Immature natural killer cell (primary cell): ENCODE measurements at regions not wholly inside any gene's neighbourhood (a gene's known extent, or its start where the extent isn't known, plus 50 kb on each side); places are given as distances from the start of the nearest gene placed in this dataset.
"Not testable (repeated sequence)": the region's sequence is repeated elsewhere in the genome, so short reads cannot be mapped to it uniquely, and the experiment has no call there.

ENCODE experiments used
- DNase-seq, 3 donors: peaks; one replicate each; pipeline ENCODE4 v3.0.0; 2022; ENCODE audit warnings: mixed read lengths in 1 of 3
- H3K27ac Mint-ChIP-seq, 6 donors: one replicate each; pipeline ENCODE4 v1.8.0; 2020; ENCODE audit warnings: mixed read lengths in 6 of 6, mild to moderate bottlenecking in 5 of 6, inconsistent platforms in 4 of 6, moderate library complexity in 3 of 6
- H3K27me3 Mint-ChIP-seq, 3 donors: one replicate each; pipeline ENCODE4 v1.8.0; 2020 to 2021; ENCODE audit warnings: low read depth in 3 of 3, mild to moderate bottlenecking in 3 of 3, mixed read lengths in 3 of 3, moderate library complexity in 3 of 3, inconsistent platforms in 1 of 3
- H3K36me3 Mint-ChIP-seq, 3 donors: one replicate each; pipeline ENCODE4 v1.8.0; 2020; ENCODE audit warnings: mixed read lengths in 3 of 3, inconsistent platforms in 2 of 3, mild to moderate bottlenecking in 2 of 3
- H3K4me1 Mint-ChIP-seq, 2 donors: one replicate each; pipeline ENCODE4 v1.8.0; 2020; ENCODE audit warnings: inconsistent platforms in 2 of 2, mild to moderate bottlenecking in 2 of 2, mixed read lengths in 2 of 2, moderate library complexity in 1 of 2
- H3K4me3 Mint-ChIP-seq, 5 donors: one replicate each; pipeline ENCODE4 v1.8.0; 2020; ENCODE audit warnings: mild to moderate bottlenecking in 5 of 5, mixed read lengths in 5 of 5, inconsistent platforms in 3 of 5, moderate library complexity in 3 of 5
- H3K9me3 Mint-ChIP-seq, 6 donors: one replicate each; pipeline ENCODE4 v1.8.0; 2020; ENCODE audit warnings: mild to moderate bottlenecking in 6 of 6, mixed read lengths in 6 of 6, inconsistent platforms in 4 of 6, moderate library complexity in 3 of 6

GRCh38 chr7:125465527-125465926, 535.9 kb upstream of the POT1 start:
- Mint-ChIP-seq H3K27ac (no peak overlapping the region), H3K27me3 (no peaks in the 10 kb centered on the region), H3K4me3 (no peak overlapping the region), H3K4me1 (no peaks in the 10 kb centered on the region), H3K36me3 (peaks cover 0 to 4% (median 2%) of the 10 kb centered on the region in 3 donors), H3K9me3 (peaks cover 0 to 8% (median 1%) of the 10 kb centered on the region in 6 donors)
- DNase-seq: no peak

- no peak overlapping the region for H3K4me3 Mint-ChIP-seq
- peaks cover 6 to 29% (median 16%) of the 10 kb centered on the region in 6 donors for H3K9me3 Mint-ChIP-seq
- H3K27me3 Mint-ChIP-seq: peaks cover 0 to 2% (median 0%) of the 10 kb centered on the region in 3 donors
- no peaks in the 10 kb centered on the region for H3K4me1 Mint-ChIP-seq
- peaks cover 10 to 13% (median 11%) of the 10 kb centered on the region in 3 donors for H3K36me3 Mint-ChIP-seq
- H3K27ac Mint-ChIP-seq: no peak overlapping the region
- no peak for DNase-seq
These were observed 533.0 kb upstream of the POT1 start for GRCh38 chr7:125462615-125463014.

GRCh38 chr7:125459038-125459437, 529.4 kb upstream of the POT1 start:
- Mint-ChIP-seq H3K27me3 (peaks cover 0 to 2% (median 0%) of the 10 kb centered on the region in 3 donors), H3K27ac (no peak overlapping the region), H3K4me1 (no peaks in the 10 kb centered on the region), H3K36me3 (peaks cover 10 to 17% (median 11%) of the 10 kb centered on the region in 3 donors), H3K4me3 (no peak overlapping the region), H3K9me3 (peaks cover 15 to 46% (median 23%) of the 10 kb centered on the region in 6 donors)
- DNase-seq: no peak

DNA sequence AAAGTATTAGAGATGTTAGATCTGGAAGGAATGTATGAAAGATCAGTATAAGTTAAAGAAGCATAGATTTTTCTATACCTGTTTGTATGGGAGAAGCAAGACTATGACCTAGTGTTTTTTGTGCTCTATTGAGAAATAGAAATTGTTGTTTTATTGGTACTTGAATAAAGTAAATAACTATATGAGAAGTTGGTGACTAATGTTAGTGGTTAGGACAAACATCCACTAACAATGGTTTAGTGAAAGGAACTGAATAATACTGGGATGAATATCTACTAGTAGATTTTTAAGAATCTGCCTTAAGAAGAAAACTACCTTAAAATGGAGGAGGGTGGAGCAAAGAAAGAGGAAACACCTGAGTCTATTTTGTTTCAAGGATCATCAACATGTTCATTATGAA, 521.1 kb upstream of the POT1 start:
- Mint-ChIP-seq H3K4me3 (no peak overlapping the region), H3K27ac (no peak overlapping the region), H3K27me3 (peaks cover 0 to 1% (median 0%) of the 10 kb centered on the region in 3 donors), H3K9me3 (peaks cover 2 to 12% (median 4%) of the 10 kb centered on the region in 6 donors), H3K4me1 (no peaks in the 10 kb centered on the region), H3K36me3 (no peaks in the 10 kb centered on the region)
- no peak for DNase-seq

- H3K36me3 Mint-ChIP-seq: no peaks in the 10 kb centered on the region
- H3K9me3 Mint-ChIP-seq: peaks cover 0 to 10% (median 2%) of the 10 kb centered on the region in 6 donors
- no peak for DNase-seq
- peaks cover 0 to 4% (median 0%) of the 10 kb centered on the region in 3 donors for H3K27me3 Mint-ChIP-seq
- no peaks in the 10 kb centered on the region for H3K4me1 Mint-ChIP-seq
- no peak overlapping the region for H3K27ac Mint-ChIP-seq
- H3K4me3 Mint-ChIP-seq: no peak overlapping the region
These were observed 516.2 kb upstream of the POT1 start for GRCh38 chr7:125445836-125446235.

DNA sequence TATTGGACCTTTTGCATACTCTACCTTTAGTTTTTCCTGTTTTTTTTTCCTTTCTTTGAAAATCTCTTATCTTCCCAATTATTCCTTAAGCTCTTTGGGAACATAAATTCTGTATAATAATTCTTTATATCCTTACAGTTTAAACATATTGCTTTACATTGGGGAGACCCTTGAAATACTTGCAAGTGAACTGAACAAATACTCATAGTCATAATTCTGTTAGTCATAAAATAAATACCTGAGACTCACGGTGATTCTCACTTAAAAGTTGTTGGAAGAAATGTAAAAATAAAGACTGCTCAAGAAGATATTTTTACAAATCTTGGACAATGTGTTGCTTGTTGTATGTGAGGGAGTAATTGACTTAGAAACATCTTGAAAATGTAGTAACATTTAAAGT, 515.2 kb upstream of the POT1 start:
- peaks cover 0 to 4% (median 0%) of the 10 kb centered on the region in 3 donors for H3K27me3 Mint-ChIP-seq
- no peaks in the 10 kb centered on the region for H3K36me3 Mint-ChIP-seq
- no peak for DNase-seq
- no peak overlapping the region for H3K27ac Mint-ChIP-seq
- H3K4me3 Mint-ChIP-seq: no peak overlapping the region
- H3K9me3 Mint-ChIP-seq: peaks cover 0 to 15% (median 1%) of the 10 kb centered on the region in 6 donors
- H3K4me1 Mint-ChIP-seq: no peaks in the 10 kb centered on the region

DNA sequence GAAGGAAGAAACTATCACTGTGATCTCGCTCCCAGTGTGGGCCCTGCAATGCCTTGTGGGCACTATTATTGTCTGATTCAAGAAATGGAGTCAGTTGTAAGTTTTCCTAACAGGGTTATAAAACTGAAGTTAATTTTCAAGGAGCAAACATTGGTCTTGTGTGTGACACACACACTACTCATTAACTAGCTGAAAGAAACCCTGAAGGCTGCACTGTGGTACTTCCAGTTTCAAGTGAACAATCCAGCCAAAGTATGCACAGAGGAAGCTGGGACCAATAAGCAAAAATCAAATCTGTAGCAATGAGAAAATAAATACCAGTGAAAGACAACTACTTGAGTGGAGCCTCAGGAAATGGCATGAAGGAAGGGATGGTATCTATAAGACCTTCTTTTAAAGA, 506.6 kb upstream of the POT1 start:
- Mint-ChIP-seq H3K36me3 (peaks cover 0 to 2% (median 0%) of the 10 kb centered on the region in 3 donors), H3K27ac (no peak overlapping the region), H3K4me3 (no peak overlapping the region), H3K27me3 (peaks cover 0 to 2% (median 0%) of the 10 kb centered on the region in 3 donors), H3K9me3 (peaks cover 0 to 9% (median 0%) of the 10 kb centered on the region in 6 donors), H3K4me1 (no peaks in the 10 kb centered on the region)
- DNase-seq: no peak

DNA sequence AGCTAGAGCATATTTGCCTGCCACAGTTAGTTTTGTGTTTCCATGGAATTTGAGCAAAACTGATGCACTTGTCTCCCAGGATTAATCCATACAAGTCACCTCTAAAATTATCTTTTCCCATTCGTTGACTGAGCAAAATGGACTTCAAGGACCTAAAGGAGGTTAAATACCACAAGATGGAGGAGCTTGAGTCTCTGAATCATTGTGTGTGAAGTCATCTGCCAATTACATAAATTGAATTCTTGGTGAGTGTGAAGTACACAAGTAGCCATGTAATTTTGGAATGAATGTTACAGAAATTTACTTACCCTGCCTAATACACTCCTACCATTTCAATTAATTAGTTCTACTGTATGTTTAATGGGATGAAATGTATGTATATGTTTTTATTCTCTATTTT, 501.7 kb upstream of the POT1 start:
- no peak for DNase-seq
- H3K27ac Mint-ChIP-seq: no peak overlapping the region
- peaks cover 0 to 2% (median 0%) of the 10 kb centered on the region in 3 donors for H3K36me3 Mint-ChIP-seq
- no peak overlapping the region for H3K4me3 Mint-ChIP-seq
- peaks cover 0 to 4% (median 0%) of the 10 kb centered on the region in 6 donors for H3K9me3 Mint-ChIP-seq
- H3K27me3 Mint-ChIP-seq: peaks cover 0 to 4% (median 0%) of the 10 kb centered on the region in 3 donors
- no peaks in the 10 kb centered on the region for H3K4me1 Mint-ChIP-seq

GRCh38 chr7:125430013-125430412, 500.4 kb upstream of the POT1 start:
- H3K27me3 Mint-ChIP-seq: peaks cover 0 to 4% (median 0%) of the 10 kb centered on the region in 3 donors
- H3K27ac Mint-ChIP-seq: no peak overlapping the region
- H3K4me1 Mint-ChIP-seq: peaks cover 7 to 12% of the 10 kb centered on the region in 2 donors
- H3K4me3 Mint-ChIP-seq: no peak overlapping the region
- no peak for DNase-seq
- peaks cover 0 to 2% (median 0%) of the 10 kb centered on the region in 3 donors for H3K36me3 Mint-ChIP-seq
- H3K9me3 Mint-ChIP-seq: no peaks in the 10 kb centered on the region

DNA sequence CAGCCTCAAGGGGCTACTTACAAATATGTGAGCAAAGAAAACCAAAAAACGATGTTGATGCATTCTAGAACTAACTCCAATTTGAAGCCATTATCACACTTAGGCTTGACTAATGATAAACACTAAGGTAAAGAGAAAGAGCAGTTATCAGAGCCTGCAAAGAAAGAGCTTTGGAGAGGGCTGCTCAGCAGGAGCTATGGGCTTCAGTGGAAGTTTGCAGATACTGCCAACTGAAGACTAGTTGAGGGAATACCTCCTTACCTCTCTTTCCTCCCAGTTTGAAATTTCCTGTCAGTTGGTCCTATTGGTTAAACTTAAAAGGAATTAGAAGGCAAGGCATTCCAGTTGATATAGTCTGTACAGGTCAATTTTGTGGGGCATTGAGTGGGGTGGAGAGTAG, 498.1 kb upstream of the POT1 start:
- Mint-ChIP-seq H3K4me3 (no peak overlapping the region), H3K27ac (no peak overlapping the region), H3K9me3 (peaks cover 0 to 3% (median 0%) of the 10 kb centered on the region in 6 donors), H3K27me3 (peaks cover 0 to 4% (median 0%) of the 10 kb centered on the region in 3 donors), H3K36me3 (no peaks in the 10 kb centered on the region), H3K4me1 (peaks cover 23 to 33% of the 10 kb centered on the region in 2 donors)
- no peak for DNase-seq

DNA sequence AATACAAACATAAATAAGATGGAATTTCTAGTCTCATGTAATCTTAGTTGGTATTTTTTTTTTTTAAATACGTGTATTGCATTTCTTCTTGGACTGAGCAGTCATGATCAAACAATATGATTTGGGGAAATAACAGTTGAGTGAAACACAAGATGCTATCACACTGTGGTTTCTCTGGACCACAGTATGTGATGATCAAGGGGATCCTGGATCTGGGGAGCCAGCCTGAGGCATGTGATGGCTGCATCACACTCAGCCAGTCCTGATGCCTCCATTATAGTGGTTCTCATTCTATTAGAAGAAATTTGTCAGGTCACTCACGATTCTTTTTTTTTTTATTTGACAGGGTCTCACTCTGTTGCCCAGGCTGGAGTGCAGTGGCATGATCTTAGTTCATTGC, 495.9 kb upstream of the POT1 start:
- Mint-ChIP-seq H3K36me3 (peaks cover 0 to 4% (median 4%) of the 10 kb centered on the region in 3 donors), H3K4me1 (peaks cover 44 to 55% of the 10 kb centered on the region in 2 donors), H3K4me3 (no peak overlapping the region), H3K27me3 (peaks cover 0 to 4% (median 0%) of the 10 kb centered on the region in 3 donors), H3K27ac (no peak overlapping the region), H3K9me3 (peaks cover 0 to 7% (median 2%) of the 10 kb centered on the region in 6 donors)
- DNase-seq: peak in 1 of 3 donors; percentile 16

GRCh38 chr7:125424721-125425120, 495.1 kb upstream of the POT1 start:
- H3K4me1 Mint-ChIP-seq: peaks cover 44 to 61% of the 10 kb centered on the region in 2 donors
- H3K36me3 Mint-ChIP-seq: peaks cover 5 to 9% (median 5%) of the 10 kb centered on the region in 3 donors
- H3K27ac Mint-ChIP-seq: peak overlapping the region in 5 of 6 donors; percentile 48 to 77 (median 58)
- peaks cover 0 to 4% (median 0%) of the 10 kb centered on the region in 3 donors for H3K27me3 Mint-ChIP-seq
- peaks cover under 1 to 13% (median 5%) of the 10 kb centered on the region in 6 donors for H3K9me3 Mint-ChIP-seq
- H3K4me3 Mint-ChIP-seq: no peak overlapping the region
- no peak for DNase-seq

DNA sequence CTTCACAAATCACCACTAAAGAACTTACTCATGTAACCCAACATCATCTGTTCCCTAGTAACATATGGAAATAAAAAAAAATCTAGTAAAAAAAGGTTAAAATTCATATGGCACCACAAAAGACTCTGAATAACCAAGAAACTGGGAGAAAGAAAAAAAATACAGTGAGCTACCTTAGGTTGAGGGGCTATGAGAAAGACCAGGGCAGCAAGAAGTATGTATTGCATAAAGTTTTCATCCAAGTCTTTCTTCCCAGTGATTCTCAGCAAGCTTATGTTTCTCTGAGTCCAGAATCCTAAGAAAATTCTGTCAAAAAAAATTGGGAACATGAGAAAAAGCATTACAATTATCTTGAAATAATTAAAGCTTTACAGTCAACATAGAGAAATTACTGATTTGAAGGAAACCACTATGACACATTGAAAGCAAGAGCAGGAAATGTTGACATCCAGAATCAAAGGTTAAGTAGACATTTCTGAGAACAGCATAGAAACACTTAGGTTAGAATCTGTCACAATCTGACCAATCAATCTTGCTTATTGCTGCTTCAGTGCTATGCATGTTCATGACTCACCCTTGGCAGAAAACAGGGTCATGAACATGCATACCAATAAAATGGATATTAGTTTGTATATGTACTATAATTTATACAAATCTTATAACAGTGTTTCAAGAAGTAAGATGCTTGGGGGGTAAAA, 494.0 kb upstream of the POT1 start:
- H3K27me3 Mint-ChIP-seq: peaks cover 0 to 4% (median 0%) of the 10 kb centered on the region in 3 donors
- peaks cover 5 to 17% (median 5%) of the 10 kb centered on the region in 3 donors for H3K36me3 Mint-ChIP-seq
- peaks cover 3 to 21% (median 13%) of the 10 kb centered on the region in 6 donors for H3K9me3 Mint-ChIP-seq
- H3K4me3 Mint-ChIP-seq: peak overlapping the region; percentile 1 to 36 (median 20)
- DNase-seq: peak; percentile 30 to 52 (median 52)
- H3K4me1 Mint-ChIP-seq: peaks cover 44 to 61% of the 10 kb centered on the region in 2 donors
- peak overlapping the region in 5 of 6 donors; percentile 82 to 92 (median 87) for H3K27ac Mint-ChIP-seq

DNA sequence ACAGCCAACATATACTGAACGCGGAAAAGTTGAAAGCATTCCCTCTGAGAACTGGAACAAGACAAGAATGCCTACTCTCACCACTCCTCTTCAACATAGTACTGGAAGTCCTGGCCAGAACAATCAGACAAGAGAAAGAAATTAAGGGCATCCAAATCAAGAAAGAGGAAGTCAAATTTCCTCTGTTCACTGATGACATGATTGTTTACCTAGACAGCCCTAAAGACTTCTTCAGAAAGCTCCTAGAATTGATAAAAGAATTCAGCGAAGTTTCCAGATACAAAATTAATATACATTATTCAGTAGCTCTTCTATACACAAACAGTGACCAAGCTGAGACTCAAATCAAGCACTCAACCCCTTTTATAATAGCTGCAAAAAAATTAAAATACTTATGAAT, 491.8 kb upstream of the POT1 start:
- not testable (repeated sequence) for H3K27me3 Mint-ChIP-seq, H3K4me3 Mint-ChIP-seq, DNase-seq
- Mint-ChIP-seq H3K27ac (peak overlapping the region in 2 of 6 donors; percentile 5 to 24), H3K36me3 (peaks cover 5 to 21% (median 10%) of the 10 kb centered on the region in 3 donors), H3K9me3 (peaks cover 7 to 34% (median 22%) of the 10 kb centered on the region in 6 donors), H3K4me1 (peaks cover 44 to 61% of the 10 kb centered on the region in 2 donors)
